ENCODE measurements at regions not wholly inside any gene's neighbourhood (a gene's known extent, or its start where the extent isn't known, plus 50 kb on each side); places are given as distances from the start of the nearest gene placed in this dataset.
A peak's percentile ranks its signal among the peaks of the same experiment; 100 is the strongest.

DNA sequence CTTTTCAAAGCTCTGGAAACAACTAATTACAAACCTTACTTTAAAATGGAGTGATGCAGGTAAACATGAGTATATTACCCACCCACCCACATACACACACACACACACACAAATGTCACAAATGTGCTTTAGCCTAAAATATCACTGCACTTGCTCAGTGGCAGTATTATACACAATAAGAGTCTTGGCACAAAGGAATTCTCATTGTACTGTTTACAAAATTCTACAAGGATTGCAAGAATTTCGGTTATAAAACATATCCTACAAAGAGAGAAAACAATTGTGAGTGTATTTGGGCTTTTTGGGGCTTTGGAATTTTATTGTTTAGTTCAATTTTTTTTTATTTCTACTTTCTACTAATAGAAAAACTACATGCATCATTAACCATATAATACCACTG lies 113.2 kb upstream of the BEND6 start:
- peak overlapping the region; percentile 61 for H3K9ac ChIP-seq (ENCODE audit: low read depth, low read length, poor library complexity, severe bottlenecking)
- H2AFZ ChIP-seq (ENCODE audit: low read length): no peak overlapping the region
- H3K27me3 ChIP-seq (ENCODE audit: insufficient read depth, low read length, poor library complexity, severe bottlenecking): no peaks in the 10 kb centered on the region
- no peak for TF ChIP-seq EZH2phosphoT487 (IDR thresholded peaks at IDR 0.05; ENCODE audit: borderline replicate concordance)
- TF ChIP-seq, protein P1, sequence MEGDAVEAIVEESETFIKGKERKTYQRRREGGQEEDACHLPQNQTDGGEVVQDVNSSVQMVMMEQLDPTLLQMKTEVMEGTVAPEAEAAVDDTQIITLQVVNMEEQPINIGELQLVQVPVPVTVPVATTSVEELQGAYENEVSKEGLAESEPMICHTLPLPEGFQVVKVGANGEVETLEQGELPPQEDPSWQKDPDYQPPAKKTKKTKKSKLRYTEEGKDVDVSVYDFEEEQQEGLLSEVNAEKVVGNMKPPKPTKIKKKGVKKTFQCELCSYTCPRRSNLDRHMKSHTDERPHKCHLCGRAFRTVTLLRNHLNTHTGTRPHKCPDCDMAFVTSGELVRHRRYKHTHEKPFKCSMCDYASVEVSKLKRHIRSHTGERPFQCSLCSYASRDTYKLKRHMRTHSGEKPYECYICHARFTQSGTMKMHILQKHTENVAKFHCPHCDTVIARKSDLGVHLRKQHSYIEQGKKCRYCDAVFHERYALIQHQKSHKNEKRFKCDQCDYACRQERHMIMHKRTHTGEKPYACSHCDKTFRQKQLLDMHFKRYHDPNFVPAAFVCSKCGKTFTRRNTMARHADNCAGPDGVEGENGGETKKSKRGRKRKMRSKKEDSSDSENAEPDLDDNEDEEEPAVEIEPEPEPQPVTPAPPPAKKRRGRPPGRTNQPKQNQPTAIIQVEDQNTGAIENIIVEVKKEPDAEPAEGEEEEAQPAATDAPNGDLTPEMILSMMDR (conservative IDR thresholded peaks at IDR 0.05; ENCODE audit: low read length): no peak
- H4K20me1 ChIP-seq (ENCODE audit: insufficient read depth, low read length, poor library complexity, severe bottlenecking): no peaks in the 10 kb centered on the region
- H3K79me2 ChIP-seq (ENCODE audit: insufficient read depth, low read length): peaks cover 32% of the 10 kb centered on the region
- H3K9me2 ChIP-seq (replicated peaks; ENCODE audit: low read depth, low read length): no peaks in the 10 kb centered on the region
- H3K9me3 ChIP-seq (ENCODE audit: insufficient read depth, low read depth, low read length): no peaks in the 10 kb centered on the region
- no peak overlapping the region for H3K4me2 ChIP-seq (ENCODE audit: low read depth, low read length, poor library complexity, severe bottlenecking)
- peaks cover 17% of the 10 kb centered on the region for H3K4me1 ChIP-seq (ENCODE audit: insufficient read depth, low read length, poor library complexity, severe bottlenecking)
- no peaks in the 10 kb centered on the region for H3F3A ChIP-seq (ENCODE audit: low read depth)
- no peaks in the 10 kb centered on the region for H3K36me3 ChIP-seq (ENCODE audit: insufficient read depth, low read length)
- peak overlapping the region; percentile 3 for H3K4me3 ChIP-seq (ENCODE audit: low read length, poor library complexity, severe bottlenecking)

DNA sequence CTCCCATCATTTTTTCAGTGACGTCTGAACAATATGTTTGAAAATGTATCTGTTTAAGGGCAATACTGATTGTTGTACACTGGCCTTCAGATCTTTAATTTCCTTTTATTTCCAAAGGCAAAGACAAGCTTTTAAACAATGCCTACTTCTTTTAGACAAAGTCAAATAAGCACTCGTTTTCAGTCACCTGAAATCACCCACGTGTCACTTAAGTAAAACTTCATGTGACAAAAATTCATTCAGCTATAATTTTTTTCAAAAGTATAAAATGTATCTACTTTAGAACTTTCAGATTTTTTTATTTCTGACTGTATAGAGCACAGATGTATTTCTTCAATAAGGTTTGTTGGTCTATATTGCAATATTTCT lies 113.5 kb upstream of the BEND6 start:
- Histone ChIP-seq H3K4me3 (ENCODE audit: low read length, poor library complexity, severe bottlenecking) (peak overlapping the region; percentile 3), H3K9me2 (replicated peaks; ENCODE audit: low read depth, low read length) (no peaks in the 10 kb centered on the region), H2AFZ (ENCODE audit: low read length) (no peak overlapping the region), H3F3A (ENCODE audit: low read depth) (no peaks in the 10 kb centered on the region), H3K9me3 (ENCODE audit: insufficient read depth, low read depth, low read length) (no peaks in the 10 kb centered on the region), H3K9ac (ENCODE audit: low read depth, low read length, poor library complexity, severe bottlenecking) (no peak overlapping the region), H3K79me2 (ENCODE audit: insufficient read depth, low read length) (peaks cover 32% of the 10 kb centered on the region), H3K27me3 (ENCODE audit: insufficient read depth, low read length, poor library complexity, severe bottlenecking) (no peaks in the 10 kb centered on the region), H3K4me1 (ENCODE audit: insufficient read depth, low read length, poor library complexity, severe bottlenecking) (peaks cover 17% of the 10 kb centered on the region), H3K4me2 (ENCODE audit: low read depth, low read length, poor library complexity, severe bottlenecking) (peak overlapping the region; percentile 31), H3K36me3 (ENCODE audit: insufficient read depth, low read length) (no peaks in the 10 kb centered on the region), H4K20me1 (ENCODE audit: insufficient read depth, low read length, poor library complexity, severe bottlenecking) (no peaks in the 10 kb centered on the region)
- TF ChIP-seq EZH2phosphoT487 (IDR thresholded peaks at IDR 0.05; ENCODE audit: borderline replicate concordance): no peak

DNA sequence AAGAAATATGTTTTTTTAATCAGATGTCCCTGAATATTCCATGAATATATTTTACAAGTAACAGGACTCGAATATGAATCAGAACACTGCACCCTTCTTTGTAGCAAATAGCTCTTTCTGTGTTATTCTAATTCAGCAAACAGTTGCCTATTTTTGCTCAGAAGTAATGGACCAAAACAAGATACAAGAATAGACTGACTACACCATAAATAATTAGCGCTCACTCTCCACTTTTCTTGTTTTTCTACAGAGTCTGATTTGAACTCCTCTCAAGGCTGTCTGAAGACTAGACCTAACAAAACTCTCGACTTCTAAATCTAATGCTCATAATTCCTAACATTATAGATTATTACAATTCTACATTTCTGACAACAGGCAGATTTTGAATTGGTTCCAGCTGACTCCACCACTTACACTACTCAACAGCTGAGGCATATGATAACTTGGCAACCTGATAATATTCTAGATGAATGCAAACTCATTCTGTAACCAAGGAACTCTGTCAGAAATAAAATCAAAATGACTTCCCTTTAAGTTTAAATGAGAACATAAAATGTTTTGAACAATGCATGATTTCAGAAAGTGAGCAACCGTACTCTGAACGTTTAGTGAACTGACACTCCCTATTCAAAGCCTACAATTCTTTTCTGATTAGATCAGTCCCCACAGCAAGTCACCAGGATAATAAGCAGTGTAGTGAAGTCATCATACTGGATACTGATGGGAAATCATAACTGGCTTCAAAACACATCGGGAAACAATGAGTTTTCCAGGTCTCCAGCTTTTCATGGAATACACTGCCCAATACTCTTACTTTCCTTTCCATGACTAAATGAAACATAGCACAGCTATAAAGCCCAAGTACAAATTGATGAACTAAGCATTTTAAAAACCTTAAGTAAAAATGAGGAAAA lies 114.2 kb upstream of the BEND6 start:
- peak overlapping the region; percentile 3 for H3K4me3 ChIP-seq (ENCODE audit: low read length, poor library complexity, severe bottlenecking)
- peak overlapping the region; percentile 31 for H3K4me2 ChIP-seq (ENCODE audit: low read depth, low read length, poor library complexity, severe bottlenecking)
- no peak overlapping the region for H2AFZ ChIP-seq (ENCODE audit: low read length)
- H3F3A ChIP-seq (ENCODE audit: low read depth): no peaks in the 10 kb centered on the region
- H3K4me1 ChIP-seq (ENCODE audit: insufficient read depth, low read length, poor library complexity, severe bottlenecking): peaks cover 17% of the 10 kb centered on the region
- H3K9me3 ChIP-seq (ENCODE audit: insufficient read depth, low read depth, low read length): no peaks in the 10 kb centered on the region
- no peaks in the 10 kb centered on the region for H4K20me1 ChIP-seq (ENCODE audit: insufficient read depth, low read length, poor library complexity, severe bottlenecking)
- no peaks in the 10 kb centered on the region for H3K36me3 ChIP-seq (ENCODE audit: insufficient read depth, low read length)
- TF ChIP-seq, protein P1 (conservative IDR thresholded peaks at IDR 0.05; ENCODE audit: low read length): no peak
- no peak for TF ChIP-seq EZH2phosphoT487 (IDR thresholded peaks at IDR 0.05; ENCODE audit: borderline replicate concordance)
- peaks cover 32% of the 10 kb centered on the region for H3K79me2 ChIP-seq (ENCODE audit: insufficient read depth, low read length)
- no peaks in the 10 kb centered on the region for H3K9me2 ChIP-seq (replicated peaks; ENCODE audit: low read depth, low read length)
- no peaks in the 10 kb centered on the region for H3K27me3 ChIP-seq (ENCODE audit: insufficient read depth, low read length, poor library complexity, severe bottlenecking)
- H3K9ac ChIP-seq (ENCODE audit: low read depth, low read length, poor library complexity, severe bottlenecking): no peak overlapping the region
